ENCODE measurements at regions not wholly inside any gene's neighbourhood (a gene's known extent, or its start where the extent isn't known, plus 50 kb on each side); places are given as distances from the start of the nearest gene placed in this dataset.
A peak's percentile ranks its signal among the peaks of the same experiment; 100 is the strongest.

GRCh38 chr7:47089461-47089860, 492.4 kb downstream of the TNS3 start:
- Histone ChIP-seq H3K27ac (no peak overlapping the region), H3F3A (ENCODE audit: insufficient read depth) (peaks cover 60% of the 10 kb centered on the region), H3K9me3 (ENCODE audit: low read depth) (no peaks in the 10 kb centered on the region), H2AFZ (no peak overlapping the region), H3K9ac (no peak overlapping the region), H3K4me3 (no peak overlapping the region), H3K4me1 (ENCODE audit: insufficient read depth) (peaks cover 72% of the 10 kb centered on the region), H3K79me2 (ENCODE audit: insufficient read depth) (no peaks in the 10 kb centered on the region), H3K9me2 (ENCODE audit: insufficient read depth) (no peaks in the 10 kb centered on the region), H4K20me1 (ENCODE audit: insufficient read depth) (no peaks in the 10 kb centered on the region), H3K36me3 (ENCODE audit: low read depth) (no peaks in the 10 kb centered on the region), H3K4me2 (ENCODE audit: unreplicated experiment) (no peak overlapping the region), H3K27me3 (replicated peaks; ENCODE audit: insufficient read depth) (no peaks in the 10 kb centered on the region)
- TF ChIP-seq EZH2phosphoT487 (IDR thresholded peaks at IDR 0.05; ENCODE audit: insufficient read depth, low read depth) (no peak), EZH2 (IDR thresholded peaks at IDR 0.05; ENCODE audit: insufficient read depth, poor library complexity, severe bottlenecking) (no peak)
- in situ Hi-C loops (cut with MboI): loop anchor here (10.0 kb wide), 1 partner anchor 335 kb away; no protein-coding TSS in a partner anchor
- no peak for DNase-seq
- 80 to 81% methylated on average over 6 of the region's 6 CpGs for WGBS, 2 experiments (ENCODE audit: low coverage in 1 of 2, low lambda C conversion rate in 2 of 2, missing lambda C conversion rate in 2 of 2)

- Histone ChIP-seq H3K27me3 (replicated peaks; ENCODE audit: insufficient read depth) (no peaks in the 10 kb centered on the region), H3K9ac (no peak overlapping the region), H4K20me1 (ENCODE audit: insufficient read depth) (no peaks in the 10 kb centered on the region), H3K79me2 (ENCODE audit: insufficient read depth) (no peaks in the 10 kb centered on the region), H3K9me3 (ENCODE audit: low read depth) (no peaks in the 10 kb centered on the region), H3K27ac (no peak overlapping the region), H3F3A (ENCODE audit: insufficient read depth) (peaks cover 56% of the 10 kb centered on the region), H3K36me3 (ENCODE audit: low read depth) (no peaks in the 10 kb centered on the region), H3K4me1 (ENCODE audit: insufficient read depth) (peaks cover 68% of the 10 kb centered on the region), H3K9me2 (ENCODE audit: insufficient read depth) (no peaks in the 10 kb centered on the region), H2AFZ (no peak overlapping the region), H3K4me2 (ENCODE audit: unreplicated experiment) (no peak overlapping the region), H3K4me3 (no peak overlapping the region)
- in situ Hi-C loops (cut with MboI): loop anchor here (10.0 kb wide), 1 partner anchor 334 kb away; no protein-coding TSS in a partner anchor
- no peak for DNase-seq
- WGBS, 2 experiments (ENCODE audit: low coverage in 1 of 2, low lambda C conversion rate in 2 of 2, missing lambda C conversion rate in 2 of 2): 11 to 13% methylated on average over 1 of the region's 1 CpG
- TF ChIP-seq EZH2 (IDR thresholded peaks at IDR 0.05; ENCODE audit: insufficient read depth, poor library complexity, severe bottlenecking): no peak
- no peak for TF ChIP-seq EZH2phosphoT487 (IDR thresholded peaks at IDR 0.05; ENCODE audit: insufficient read depth, low read depth)
Observed at GRCh38 chr7:47089068-47089417, 492.9 kb downstream of the TNS3 start.

- no peaks in the 10 kb centered on the region for H3K79me2 ChIP-seq (ENCODE audit: insufficient read depth)
- no peaks in the 10 kb centered on the region for H3K9me2 ChIP-seq (ENCODE audit: insufficient read depth)
- WGBS, 2 experiments (ENCODE audit: low coverage in 1 of 2, low lambda C conversion rate in 2 of 2, missing lambda C conversion rate in 2 of 2): 33 to 35% methylated on average over 13 to 14 of the region's 14 CpGs
- peak overlapping the region; percentile 32 for H3K27ac ChIP-seq
- H3K9me3 ChIP-seq (ENCODE audit: low read depth): no peaks in the 10 kb centered on the region
- no peak overlapping the region for H2AFZ ChIP-seq
- no peak for TF ChIP-seq EZH2phosphoT487 (IDR thresholded peaks at IDR 0.05; ENCODE audit: insufficient read depth, low read depth)
- TF ChIP-seq EZH2 (IDR thresholded peaks at IDR 0.05; ENCODE audit: insufficient read depth, poor library complexity, severe bottlenecking): no peak
- H3K4me3 ChIP-seq: no peak overlapping the region
- no peak overlapping the region for H3K9ac ChIP-seq
- H3K4me1 ChIP-seq (ENCODE audit: insufficient read depth): peaks cover 62% of the 10 kb centered on the region
- H3K27me3 ChIP-seq (replicated peaks; ENCODE audit: insufficient read depth): no peaks in the 10 kb centered on the region
- no peaks in the 10 kb centered on the region for H4K20me1 ChIP-seq (ENCODE audit: insufficient read depth)
- no peaks in the 10 kb centered on the region for H3K36me3 ChIP-seq (ENCODE audit: low read depth)
- H3K4me2 ChIP-seq (ENCODE audit: unreplicated experiment): peak overlapping the region; percentile 7
- H3F3A ChIP-seq (ENCODE audit: insufficient read depth): peaks cover 50% of the 10 kb centered on the region
- in situ Hi-C loops (cut with MboI): loop anchor here (10.0 kb wide), 1 partner anchor 334 kb away; no protein-coding TSS in a partner anchor
- DNase-seq: peak; percentile 85
Observed at GRCh38 chr7:47088329-47089067, 493.4 kb downstream of the TNS3 start.

- H3K27ac ChIP-seq: peak overlapping the region; percentile 32
- in situ Hi-C loops (cut with MboI): loop anchor here (10.0 kb wide), 1 partner anchor 333 kb away; no protein-coding TSS in a partner anchor
- H3K9me3 ChIP-seq (ENCODE audit: low read depth): no peaks in the 10 kb centered on the region
- H3K4me1 ChIP-seq (ENCODE audit: insufficient read depth): peaks cover 56% of the 10 kb centered on the region
- 29 to 49% methylated on average over 2 of the region's 2 CpGs for WGBS, 2 experiments (ENCODE audit: low coverage in 1 of 2, low lambda C conversion rate in 2 of 2, missing lambda C conversion rate in 2 of 2)
- H3K9me2 ChIP-seq (ENCODE audit: insufficient read depth): no peaks in the 10 kb centered on the region
- no peaks in the 10 kb centered on the region for H3K36me3 ChIP-seq (ENCODE audit: low read depth)
- peak; percentile 59 for DNase-seq
- no peak overlapping the region for H3K4me3 ChIP-seq
- no peaks in the 10 kb centered on the region for H4K20me1 ChIP-seq (ENCODE audit: insufficient read depth)
- no peaks in the 10 kb centered on the region for H3K79me2 ChIP-seq (ENCODE audit: insufficient read depth)
- H3K4me2 ChIP-seq (ENCODE audit: unreplicated experiment): peak overlapping the region; percentile 7
- H2AFZ ChIP-seq: no peak overlapping the region
- H3K9ac ChIP-seq: no peak overlapping the region
- H3F3A ChIP-seq (ENCODE audit: insufficient read depth): peaks cover 44% of the 10 kb centered on the region
- no peaks in the 10 kb centered on the region for H3K27me3 ChIP-seq (replicated peaks; ENCODE audit: insufficient read depth)
- TF ChIP-seq EZH2 (IDR thresholded peaks at IDR 0.05; ENCODE audit: insufficient read depth, poor library complexity, severe bottlenecking) (no peak), EZH2phosphoT487 (IDR thresholded peaks at IDR 0.05; ENCODE audit: insufficient read depth, low read depth) (no peak)
Observed at GRCh38 chr7:47087866-47088265, 494.0 kb downstream of the TNS3 start.

All from GM23248 (cell line).